ENCODE measurements at regions not wholly inside any gene's neighbourhood (a gene's known extent, or its start where the extent isn't known, plus 50 kb on each side); places are given as distances from the start of the nearest gene placed in this dataset.
A peak's percentile ranks its signal among the peaks of the same experiment; 100 is the strongest.

DNA sequence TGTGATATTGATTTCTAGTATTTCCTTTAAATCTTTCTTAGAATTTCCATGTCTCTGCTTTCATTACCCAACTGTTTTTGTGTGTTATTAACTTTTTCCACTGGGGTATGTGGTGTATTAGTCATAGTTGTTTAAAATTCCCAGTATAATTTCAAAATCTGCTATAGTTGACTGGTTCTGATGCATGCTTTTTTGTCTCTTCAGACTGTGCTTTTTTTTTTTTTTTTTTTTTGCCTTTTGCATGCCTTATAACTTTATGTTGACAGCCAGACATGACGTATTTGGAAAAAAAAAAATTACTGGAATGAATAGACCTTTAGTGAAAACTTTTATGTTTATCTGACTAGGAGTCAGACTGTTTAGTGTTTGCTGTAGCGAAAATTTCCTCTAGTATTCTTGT, 580.4 kb downstream of the ANKRD50 start:
- H2AFZ ChIP-seq (ENCODE audit: low read depth, low read length), result no peak overlapping the region
- no peaks in the 10 kb centered on the region for H3K27me3 Mint-ChIP-seq (ENCODE audit: low read depth, unreplicated experiment)
- H3K27ac Mint-ChIP-seq (ENCODE audit: unreplicated experiment), result no peak overlapping the region
- no peak overlapping the region for H3K9ac ChIP-seq (ENCODE audit: low read length)
- no peaks in the 10 kb centered on the region for H4K20me1 ChIP-seq (ENCODE audit: insufficient read depth, low read length)
- peaks cover 12% of the 10 kb centered on the region for H3K9me3 Mint-ChIP-seq (ENCODE audit: unreplicated experiment)
- H3K27ac ChIP-seq (ENCODE audit: low read depth, low read length), result no peak overlapping the region
- peaks cover 5% of the 10 kb centered on the region for H3K4me1 Mint-ChIP-seq (ENCODE audit: low read depth, unreplicated experiment)
- no peaks in the 10 kb centered on the region for H3K36me3 ChIP-seq (ENCODE audit: insufficient read depth, low read length)
- H3K9me3 ChIP-seq (ENCODE audit: insufficient read depth, low read depth, low read length), result no peaks in the 10 kb centered on the region
- FAIRE-seq (no peak), DNase-seq (ENCODE audit: low read depth) (peak; percentile 43)
- no peak overlapping the region for H3K4me3 Mint-ChIP-seq (ENCODE audit: unreplicated experiment)
- no peak overlapping the region for H3K4me3 ChIP-seq (ENCODE audit: insufficient read depth, low read depth, low read length)
- no peaks in the 10 kb centered on the region for H3K27me3 ChIP-seq (ENCODE audit: insufficient read depth, low read length)
- H3K4me1 ChIP-seq (ENCODE audit: insufficient read depth, low read length), result peaks cover 13% of the 10 kb centered on the region
- peaks cover 2% of the 10 kb centered on the region for H3K36me3 Mint-ChIP-seq (ENCODE audit: low read depth, unreplicated experiment)
- H3K4me2 ChIP-seq (ENCODE audit: low read length), result no peak overlapping the region
- H3K79me2 ChIP-seq (ENCODE audit: insufficient read depth, low read length), result no peaks in the 10 kb centered on the region
- TF ChIP-seq EZH2 (IDR thresholded peaks at IDR 0.05; ENCODE audit: insufficient read depth, low read length) (no peak), CTCF (IDR thresholded peaks at IDR 0.05; ENCODE audit: insufficient read depth, low read depth, low read length) (no peak)

GRCh38 chr4:124133753-124134152, 578.8 kb downstream of the ANKRD50 start:
- Histone ChIP-seq H3K4me1 (ENCODE audit: insufficient read depth, low read length) (peaks cover 13% of the 10 kb centered on the region), H3K27me3 (ENCODE audit: insufficient read depth, low read length) (no peaks in the 10 kb centered on the region), H3K27ac (ENCODE audit: low read depth, low read length) (no peak overlapping the region), H3K4me3 (ENCODE audit: insufficient read depth, low read depth, low read length) (no peak overlapping the region), H3K9me3 (ENCODE audit: insufficient read depth, low read depth, low read length) (no peaks in the 10 kb centered on the region), H3K79me2 (ENCODE audit: insufficient read depth, low read length) (no peaks in the 10 kb centered on the region), H3K36me3 (ENCODE audit: insufficient read depth, low read length) (no peaks in the 10 kb centered on the region), H4K20me1 (ENCODE audit: insufficient read depth, low read length) (no peaks in the 10 kb centered on the region), H3K9ac (ENCODE audit: low read length) (no peak overlapping the region), H2AFZ (ENCODE audit: low read depth, low read length) (no peak overlapping the region), H3K4me2 (ENCODE audit: low read length) (no peak overlapping the region)
- DNase-seq (ENCODE audit: low read depth) (no peak), FAIRE-seq (no peak)
- peaks cover 2% of the 10 kb centered on the region for H3K36me3 Mint-ChIP-seq (ENCODE audit: low read depth, unreplicated experiment)
- TF ChIP-seq CTCF (IDR thresholded peaks at IDR 0.05; ENCODE audit: insufficient read depth, low read depth, low read length) (no peak), EZH2 (IDR thresholded peaks at IDR 0.05; ENCODE audit: insufficient read depth, low read length) (no peak)
- H3K9me3 Mint-ChIP-seq (ENCODE audit: unreplicated experiment), result peaks cover 12% of the 10 kb centered on the region
- no peak overlapping the region for H3K4me3 Mint-ChIP-seq (ENCODE audit: unreplicated experiment)
- no peak overlapping the region for H3K27ac Mint-ChIP-seq (ENCODE audit: unreplicated experiment)
- no peaks in the 10 kb centered on the region for H3K27me3 Mint-ChIP-seq (ENCODE audit: low read depth, unreplicated experiment)
- H3K4me1 Mint-ChIP-seq (ENCODE audit: low read depth, unreplicated experiment), result peaks cover 5% of the 10 kb centered on the region

DNA sequence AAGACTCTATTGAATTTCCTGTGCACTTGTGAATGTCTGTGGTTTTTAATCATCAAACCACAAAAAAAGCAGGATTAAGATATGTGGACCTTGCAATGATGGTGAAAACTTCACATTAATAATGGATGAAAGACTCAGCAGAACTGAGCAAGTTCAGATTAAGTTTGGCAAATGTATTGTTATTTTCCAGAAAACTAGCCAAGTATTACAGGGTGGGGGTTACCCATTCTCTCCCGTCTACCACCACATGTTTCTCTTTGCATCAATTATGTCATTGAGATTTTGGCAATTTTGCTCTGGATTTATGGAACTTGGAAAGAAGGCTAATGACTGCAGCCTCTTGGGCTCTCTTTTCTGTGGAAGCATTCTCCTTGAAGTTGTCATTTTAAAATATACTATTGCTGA, 577.1 kb downstream of the ANKRD50 start:
- peak; percentile 9 for FAIRE-seq
- Mint-ChIP-seq H3K4me3 (ENCODE audit: unreplicated experiment) (no peak overlapping the region), H3K36me3 (ENCODE audit: low read depth, unreplicated experiment) (peaks cover 2% of the 10 kb centered on the region)

More for the DNA sequence above, 577.1 kb downstream of the ANKRD50 start:
- H3K9me3 Mint-ChIP-seq (ENCODE audit: unreplicated experiment), result peaks cover 9% of the 10 kb centered on the region
- Histone ChIP-seq H3K4me2 (ENCODE audit: low read length) (peak overlapping the region; percentile 38), H3K9ac (ENCODE audit: low read length) (no peak overlapping the region), H3K27me3 (ENCODE audit: insufficient read depth, low read length) (no peaks in the 10 kb centered on the region), H3K36me3 (ENCODE audit: insufficient read depth, low read length) (no peaks in the 10 kb centered on the region), H3K79me2 (ENCODE audit: insufficient read depth, low read length) (no peaks in the 10 kb centered on the region), H3K4me3 (ENCODE audit: insufficient read depth, low read depth, low read length) (no peak overlapping the region), H2AFZ (ENCODE audit: low read depth, low read length) (no peak overlapping the region), H3K4me1 (ENCODE audit: insufficient read depth, low read length) (peaks cover 13% of the 10 kb centered on the region), H3K27ac (ENCODE audit: low read depth, low read length) (no peak overlapping the region), H3K9me3 (ENCODE audit: insufficient read depth, low read depth, low read length) (no peaks in the 10 kb centered on the region), H4K20me1 (ENCODE audit: insufficient read depth, low read length) (no peaks in the 10 kb centered on the region)
- no peak overlapping the region for H3K27ac Mint-ChIP-seq (ENCODE audit: unreplicated experiment)
- TF ChIP-seq EZH2 (IDR thresholded peaks at IDR 0.05; ENCODE audit: insufficient read depth, low read length) (no peak), CTCF (IDR thresholded peaks at IDR 0.05; ENCODE audit: insufficient read depth, low read depth, low read length) (no peak)
- H3K4me1 Mint-ChIP-seq (ENCODE audit: low read depth, unreplicated experiment), result peaks cover 5% of the 10 kb centered on the region
- peak; percentile 99 for DNase-seq (ENCODE audit: low read depth)
- no peaks in the 10 kb centered on the region for H3K27me3 Mint-ChIP-seq (ENCODE audit: low read depth, unreplicated experiment)
